ENCODE measurements at regions not wholly inside any gene's neighbourhood (a gene's known extent, or its start where the extent isn't known, plus 50 kb on each side); places are given as distances from the start of the nearest gene placed in this dataset.

DNA sequence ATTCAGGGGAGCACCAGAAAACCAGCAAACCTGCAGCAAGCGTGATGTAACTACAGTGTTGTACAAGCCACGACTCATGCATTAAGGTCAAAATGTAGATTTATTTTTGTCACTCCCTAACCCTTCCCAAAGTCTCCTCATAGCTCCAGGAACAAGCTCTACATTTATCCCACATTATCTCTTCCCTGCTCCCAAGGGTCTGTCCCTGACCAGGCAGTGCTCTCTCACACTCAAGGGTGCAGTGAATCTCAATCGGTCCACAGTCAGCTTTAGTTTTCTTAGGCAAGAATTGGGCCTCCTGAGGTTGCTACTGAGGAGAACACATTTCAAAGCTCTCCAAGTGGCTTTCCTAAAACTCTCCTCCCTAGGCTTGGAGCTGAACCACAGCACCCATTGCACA is 219.4 kb downstream of the NHLRC3 start (continued):
- no peak for TF ChIP-seq ESRRB (CRISPR knock-in tag; IDR thresholded peaks at IDR 0.05; ENCODE audit: borderline replicate concordance)
- no peak for TF ChIP-seq TOE1 (IDR thresholded peaks at IDR 0.05; ENCODE audit: borderline replicate concordance)
- TF ChIP-seq TOE1 (CRISPR knock-in tag; IDR thresholded peaks at IDR 0.05; ENCODE audit: borderline replicate concordance, low read depth): no peak
- TF ChIP-seq, protein P1, sequence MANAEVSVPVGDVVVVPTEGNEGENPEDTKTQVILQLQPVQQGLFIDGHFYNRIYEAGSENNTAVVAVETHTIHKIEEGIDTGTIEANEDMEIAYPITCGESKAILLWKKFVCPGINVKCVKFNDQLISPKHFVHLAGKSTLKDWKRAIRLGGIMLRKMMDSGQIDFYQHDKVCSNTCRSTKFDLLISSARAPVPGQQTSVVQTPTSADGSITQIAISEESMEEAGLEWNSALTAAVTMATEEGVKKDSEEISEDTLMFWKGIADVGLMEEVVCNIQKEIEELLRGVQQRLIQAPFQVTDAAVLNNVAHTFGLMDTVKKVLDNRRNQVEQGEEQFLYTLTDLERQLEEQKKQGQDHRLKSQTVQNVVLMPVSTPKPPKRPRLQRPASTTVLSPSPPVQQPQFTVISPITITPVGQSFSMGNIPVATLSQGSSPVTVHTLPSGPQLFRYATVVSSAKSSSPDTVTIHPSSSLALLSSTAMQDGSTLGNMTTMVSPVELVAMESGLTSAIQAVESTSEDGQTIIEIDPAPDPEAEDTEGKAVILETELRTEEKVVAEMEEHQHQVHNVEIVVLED (CRISPR knock-in tag; IDR thresholded peaks at IDR 0.05): no peak

DNA sequence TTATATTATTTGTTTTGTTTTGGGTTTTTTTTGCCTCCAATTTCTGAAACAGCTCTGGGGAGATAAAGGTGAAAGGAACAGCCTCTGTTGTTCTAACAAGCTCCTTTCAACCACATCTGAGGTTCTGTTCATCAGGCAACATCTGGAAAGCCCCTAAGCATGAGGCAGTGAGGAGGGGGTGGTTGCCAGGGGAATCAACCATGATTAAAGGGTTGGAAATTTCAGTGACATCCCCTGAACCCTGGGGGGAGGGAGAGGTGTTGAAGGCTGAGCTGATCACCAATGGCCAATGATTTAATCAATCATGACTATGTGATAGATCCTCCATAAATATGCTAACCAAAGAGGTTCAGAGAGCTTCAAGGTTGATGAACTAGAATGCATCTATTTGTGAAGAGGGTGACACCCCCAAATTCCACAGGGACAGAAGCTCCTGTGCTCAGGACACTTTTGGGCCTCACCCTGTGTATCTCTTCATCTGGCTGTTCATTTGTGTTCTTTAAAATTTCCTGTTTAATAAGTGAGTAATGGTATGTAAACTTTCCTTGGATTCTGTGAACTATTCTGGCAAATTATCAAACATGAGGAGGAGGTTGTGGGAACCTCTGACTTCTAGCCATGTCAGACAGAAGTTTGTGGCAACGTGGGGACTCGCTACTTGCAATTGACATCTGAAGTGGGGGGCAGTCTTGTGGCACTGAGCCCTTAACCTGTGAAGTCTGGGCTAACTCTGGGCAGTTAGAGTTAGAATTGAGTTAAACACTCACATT is 221.3 kb downstream of the NHLRC3 start:
- ATAC-seq: no peak

More for the DNA sequence above, 221.3 kb downstream of the NHLRC3 start:
- H3K9me3 ChIP-seq (replicated peaks; ENCODE audit: control insufficient read depth, insufficient read depth, low read depth, low read length): no peaks in the 10 kb centered on the region
- no peak overlapping the region for H3K4me2 ChIP-seq (ENCODE audit: insufficient read depth, low read length)
- no peak overlapping the region for H3K9ac ChIP-seq (ENCODE audit: insufficient read depth in 1 of 2, low read depth in 2 of 2, low read length in 2 of 2)
- no peak for TF ChIP-seq XRCC4 (IDR thresholded peaks at IDR 0.05; ENCODE audit: extremely low read depth, insufficient read depth, insufficient read length)
- intact Hi-C loops (cut with micrococcal nuclease): loop anchor here (10.0 kb wide), 1 partner anchor 205 kb away; no protein-coding TSS in a partner anchor
- H3K27ac ChIP-seq (ENCODE audit: extremely low read depth, low read depth, low read length): no peak overlapping the region
- no peak for DNase-seq (ENCODE audit: extremely low read depth in 1 of 4, low spot score in 3 of 4)
- H3K9me1 ChIP-seq (ENCODE audit: control insufficient read depth, insufficient read depth, low read length): no peaks in the 10 kb centered on the region
- no peaks in the 10 kb centered on the region for H4K20me1 ChIP-seq (replicated peaks; ENCODE audit: control insufficient read depth, insufficient read depth, low read length)
- whole genome bisulfite sequencing (ENCODE audit: insufficient coverage, low coverage, missing lambda C conversion rate): 0% methylated on average over 2 of the region's 2 CpGs
- no peaks in the 10 kb centered on the region for H3K4me1 ChIP-seq (replicated peaks in 1 of 2; ENCODE audit: control insufficient read depth in 2 of 2, insufficient read depth in 2 of 2, low read length in 2 of 2)
- H3K79me2 ChIP-seq (ENCODE audit: control insufficient read depth, insufficient read depth, low read length): no peaks in the 10 kb centered on the region
- in situ Hi-C loops (cut with MboI): no loop called here
- no TSS peak for BruUV-seq (replicated peaks)
- ChIA-PET CTCF (ENCODE audit: low intra/inter-chr PET ratio) (no interaction called here), POLR2A (no interaction called here)
- no peaks in the 10 kb centered on the region for H3K36me3 ChIP-seq (ENCODE audit: control insufficient read depth, insufficient read depth, low read length)
- H3K4me3 ChIP-seq: no peak overlapping the region
- H2AFZ ChIP-seq (ENCODE audit: low read depth, low read length): no peak overlapping the region
- no peak for FAIRE-seq
- no peaks in the 10 kb centered on the region for H3K27me3 ChIP-seq (ENCODE audit: control insufficient read depth in 2 of 2, insufficient read depth in 2 of 2, low read length in 2 of 2)
